GM21717 (cell line): ENCODE measurements at regions not wholly inside any gene's neighbourhood (a gene's known extent, or its start where the extent isn't known, plus 50 kb on each side); places are given as distances from the start of the nearest gene placed in this dataset.

Experiments
- ATAC-seq: cut with Tn5 transposase; IDR thresholded peaks from one replicate; pipeline ENCODE4 v1.9.1; 2021; ENCODE audit warnings: mild to moderate bottlenecking, moderate library complexity; ENCODE audit not compliant: unreplicated experiment

- ATAC-seq, result no peak
Observed at GRCh38 chr11:80240245-80240644, 799.4 kb upstream of the TENM4 start.

GRCh38 chr11:80239217-80239616, 798.4 kb upstream of the TENM4 start:
- ATAC-seq, result no peak

- no peak for ATAC-seq
Observed at GRCh38 chr11:80227915-80228314, 787.1 kb upstream of the TENM4 start.

- ATAC-seq, result no peak
Observed at GRCh38 chr11:80214413-80214812, 773.6 kb upstream of the TENM4 start.

- ATAC-seq, result no peak
Observed at GRCh38 chr11:80211673-80212072, 770.8 kb upstream of the TENM4 start.

- ATAC-seq, result no peak
Observed at GRCh38 chr11:80204021-80204420, 763.2 kb upstream of the TENM4 start.

- no peak for ATAC-seq
Observed at GRCh38 chr11:80196932-80197554, 756.2 kb upstream of the TENM4 start.

- ATAC-seq, result no peak
Observed at GRCh38 chr11:80196041-80196440, 755.2 kb upstream of the TENM4 start.

- no peak for ATAC-seq
Observed at GRCh38 chr11:80194625-80195024, 753.8 kb upstream of the TENM4 start.

- ATAC-seq, result no peak
Observed at GRCh38 chr11:80194016-80194415, 753.2 kb upstream of the TENM4 start.

- ATAC-seq, result no peak
Observed at GRCh38 chr11:80188076-80188627, 747.3 kb upstream of the TENM4 start.

GRCh38 chr11:80186692-80187091, 745.9 kb upstream of the TENM4 start:
- ATAC-seq, result no peak

GRCh38 chr11:80182901-80183300, 742.1 kb upstream of the TENM4 start:
- no peak for ATAC-seq

GRCh38 chr11:80173371-80174136, 732.7 kb upstream of the TENM4 start:
- no peak for ATAC-seq

GRCh38 chr11:80168796-80169195, 728.0 kb upstream of the TENM4 start:
- ATAC-seq, result no peak

- ATAC-seq, result no peak
Observed at GRCh38 chr11:80167766-80168165, 726.9 kb upstream of the TENM4 start.

- no peak for ATAC-seq
Observed at GRCh38 chr11:80165744-80166143, 724.9 kb upstream of the TENM4 start.

GRCh38 chr11:80163441-80163840, 722.6 kb upstream of the TENM4 start:
- ATAC-seq, result no peak

GRCh38 chr11:80163011-80163410, 722.2 kb upstream of the TENM4 start:
- ATAC-seq, result no peak

GRCh38 chr11:80162387-80162786, 721.6 kb upstream of the TENM4 start:
- ATAC-seq, result no peak

- no peak for ATAC-seq
Observed at GRCh38 chr11:80157447-80157846, 716.6 kb upstream of the TENM4 start.

GRCh38 chr11:80156062-80156461, 715.2 kb upstream of the TENM4 start:
- no peak for ATAC-seq
